ENCODE measurements at regions not wholly inside any gene's neighbourhood (a gene's known extent, or its start where the extent isn't known, plus 50 kb on each side); places are given as distances from the start of the nearest gene placed in this dataset.

GRCh38 chr17:69851736-69852135 is 223.3 kb upstream of the KCNJ16 start:
- no peak for DNase-seq (ENCODE audit: low spot score)

DNA sequence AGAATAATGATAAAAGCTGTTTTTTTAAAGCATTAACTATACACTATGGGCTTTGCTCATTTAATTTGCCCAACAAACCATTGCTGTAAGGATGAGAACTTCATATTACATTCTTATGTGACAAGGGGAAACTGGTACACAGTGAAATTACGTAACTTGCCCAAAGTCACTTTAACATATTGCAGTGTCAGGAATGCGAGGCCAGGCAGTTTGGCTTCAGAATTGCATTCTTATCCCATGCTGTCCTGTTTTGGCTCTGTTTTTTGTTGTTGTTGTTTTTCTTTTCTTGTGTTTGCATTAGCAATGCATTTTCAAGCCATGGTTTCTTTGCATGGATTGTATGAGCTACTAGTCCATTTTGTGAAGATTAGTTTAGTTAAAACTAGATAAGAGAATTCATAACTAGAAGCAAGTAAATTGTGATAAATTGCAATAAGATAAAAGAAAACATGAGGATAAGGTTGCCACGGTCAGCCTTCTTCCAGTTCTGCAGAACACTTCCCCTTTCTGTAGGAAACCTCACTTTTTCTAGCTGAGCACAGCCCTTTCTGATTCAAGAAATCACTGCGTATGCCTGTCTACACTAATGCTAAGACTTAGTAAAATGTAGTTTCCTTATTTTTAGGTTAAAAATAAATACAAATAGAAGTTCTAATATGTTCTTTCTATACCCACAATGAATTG is 221.3 kb upstream of the KCNJ16 start:
- no peak for DNase-seq (ENCODE audit: low spot score)

GRCh38 chr17:69854225-69854780 is 220.7 kb upstream of the KCNJ16 start:
- DNase-seq (ENCODE audit: low spot score): no peak

DNA sequence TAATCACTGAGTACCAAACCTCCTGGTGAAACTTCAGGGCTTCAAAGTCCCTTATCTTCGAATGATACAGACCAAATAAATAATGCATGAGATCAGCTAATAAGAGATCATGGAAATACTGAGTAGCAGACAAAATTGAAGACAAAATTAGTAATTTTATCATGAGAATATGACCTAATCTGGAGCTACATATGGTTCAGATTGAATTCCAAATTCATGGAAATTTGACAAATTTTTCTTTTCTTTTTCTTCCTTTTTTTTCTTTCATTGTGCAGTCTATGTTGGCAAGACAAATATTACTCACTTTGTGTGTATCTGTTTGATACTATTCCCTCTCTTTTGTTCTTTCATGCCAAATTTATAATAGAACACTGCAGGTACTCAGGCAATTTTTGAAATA is 218.1 kb upstream of the KCNJ16 start:
- DNase-seq (ENCODE audit: low spot score): no peak

DNA sequence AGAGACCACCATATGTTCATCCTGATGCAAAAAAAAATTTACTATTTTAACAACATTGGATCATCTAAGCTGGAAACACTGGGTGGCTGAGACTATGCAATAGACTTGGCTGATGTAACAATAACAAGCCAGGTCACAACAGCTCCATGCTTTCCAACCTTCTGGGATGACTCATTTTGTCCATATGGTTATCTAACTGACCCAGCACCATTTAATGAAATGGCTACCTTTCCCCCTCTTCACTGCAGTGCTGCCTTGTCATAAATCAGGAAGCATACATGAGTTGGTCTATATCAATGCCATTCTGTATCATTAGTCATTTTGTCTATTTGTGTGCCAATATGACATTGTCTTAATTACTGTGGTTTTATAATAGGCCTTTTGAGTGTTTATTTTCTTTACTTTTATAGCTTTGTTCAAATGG is 217.6 kb upstream of the KCNJ16 start:
- DNase-seq (ENCODE audit: low spot score): no peak

GRCh38 chr17:69858460-69858859 is 216.6 kb upstream of the KCNJ16 start:
- DNase-seq (ENCODE audit: low spot score): no peak

GRCh38 chr17:69860142-69860680 is 214.8 kb upstream of the KCNJ16 start:
- no peak for DNase-seq (ENCODE audit: low spot score)

DNA sequence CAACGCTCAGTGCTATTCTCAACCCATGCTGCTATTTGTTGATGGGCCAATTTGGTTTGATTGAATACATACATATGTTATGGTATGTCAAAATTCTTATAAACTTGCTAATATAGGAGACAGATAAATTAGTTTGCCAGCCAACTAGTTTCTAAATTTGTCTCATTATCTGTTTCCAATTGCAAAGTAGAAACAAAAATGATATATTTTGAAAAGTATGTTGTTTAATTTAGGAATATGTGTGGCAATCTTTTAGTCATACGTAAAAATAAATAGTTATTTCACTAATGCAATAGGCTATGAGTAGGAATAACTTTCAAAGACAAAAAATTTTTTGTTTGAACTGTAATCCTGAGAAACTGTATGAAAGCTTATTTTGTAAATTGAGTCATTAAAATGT is 210.6 kb upstream of the KCNJ16 start:
- no peak for DNase-seq (ENCODE audit: low spot score)

- no peak for DNase-seq (ENCODE audit: low spot score)
Observed at GRCh38 chr17:69869667-69870066, 205.4 kb upstream of the KCNJ16 start.

GRCh38 chr17:69870091-69870530 is 204.9 kb upstream of the KCNJ16 start:
- DNase-seq (ENCODE audit: low spot score): no peak

DNA sequence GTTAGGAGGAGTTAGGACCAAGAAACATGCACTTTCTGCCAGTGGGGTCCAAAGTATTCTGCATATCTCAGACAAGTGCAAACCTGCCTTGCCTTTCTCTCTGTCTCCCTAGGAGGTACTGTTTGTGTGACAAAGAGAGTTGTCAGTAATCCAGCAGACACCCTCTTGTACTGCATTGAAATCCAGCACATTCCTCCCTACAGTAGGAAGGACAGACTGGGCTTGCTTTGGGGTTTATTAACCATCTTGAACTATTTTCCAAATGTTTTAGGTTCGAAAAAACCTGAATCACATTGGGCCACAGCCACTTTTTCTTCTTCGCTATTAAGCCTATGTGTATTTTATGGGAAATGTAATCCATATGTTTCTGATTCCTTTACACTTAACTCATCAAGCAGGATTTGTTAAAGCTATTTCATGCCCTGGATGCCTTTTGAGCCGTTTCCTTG is 204.2 kb upstream of the KCNJ16 start:
- DNase-seq (ENCODE audit: low spot score): no peak

DNA sequence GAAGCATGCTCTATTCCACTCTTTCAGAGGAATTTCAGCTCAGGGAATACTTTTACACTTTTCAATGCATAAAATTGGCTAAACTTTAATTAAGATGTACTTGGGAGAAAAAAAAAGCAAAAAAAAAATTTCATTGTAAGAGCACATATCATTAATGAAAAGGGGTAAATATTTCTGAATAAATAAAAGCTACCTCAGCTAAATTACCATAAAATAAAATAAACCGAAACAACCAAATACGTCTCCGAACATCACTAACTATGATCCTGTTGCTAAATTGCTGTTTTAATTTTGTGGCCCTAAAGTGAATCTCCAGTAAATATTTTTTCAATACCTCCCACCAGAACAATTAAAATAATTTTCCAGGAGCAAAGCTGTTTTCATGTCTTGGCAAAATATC is 203.7 kb upstream of the KCNJ16 start:
- no peak for DNase-seq (ENCODE audit: low spot score)

DNA sequence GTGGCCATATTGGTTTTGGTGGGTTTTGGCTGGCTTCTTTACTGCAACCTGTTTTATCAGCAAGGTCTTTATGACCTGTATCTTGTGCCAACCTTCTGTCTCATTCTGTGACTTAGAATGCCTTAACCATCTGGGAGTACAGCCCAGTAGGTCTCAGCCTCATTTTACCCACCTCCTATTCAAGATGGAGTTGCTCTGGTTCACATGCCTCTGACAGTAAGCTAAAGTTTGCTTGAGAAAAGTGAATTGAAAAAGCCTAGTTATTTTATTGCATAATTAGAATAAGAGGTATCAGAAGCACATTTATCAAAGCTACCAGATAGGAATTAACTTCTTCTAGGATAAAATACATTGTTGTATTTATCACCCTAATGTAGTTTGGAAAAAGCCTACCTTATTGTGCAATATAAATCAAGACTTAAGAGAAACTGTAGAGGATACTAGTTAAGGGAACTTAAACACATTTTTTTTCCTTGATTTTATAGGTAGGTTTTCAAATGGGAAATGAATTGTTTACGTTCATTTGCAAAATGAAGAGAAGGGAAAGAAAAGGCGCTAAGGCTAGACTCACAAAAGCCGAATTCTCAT is 202.3 kb upstream of the KCNJ16 start:
- DNase-seq (ENCODE audit: low spot score): no peak

DNA sequence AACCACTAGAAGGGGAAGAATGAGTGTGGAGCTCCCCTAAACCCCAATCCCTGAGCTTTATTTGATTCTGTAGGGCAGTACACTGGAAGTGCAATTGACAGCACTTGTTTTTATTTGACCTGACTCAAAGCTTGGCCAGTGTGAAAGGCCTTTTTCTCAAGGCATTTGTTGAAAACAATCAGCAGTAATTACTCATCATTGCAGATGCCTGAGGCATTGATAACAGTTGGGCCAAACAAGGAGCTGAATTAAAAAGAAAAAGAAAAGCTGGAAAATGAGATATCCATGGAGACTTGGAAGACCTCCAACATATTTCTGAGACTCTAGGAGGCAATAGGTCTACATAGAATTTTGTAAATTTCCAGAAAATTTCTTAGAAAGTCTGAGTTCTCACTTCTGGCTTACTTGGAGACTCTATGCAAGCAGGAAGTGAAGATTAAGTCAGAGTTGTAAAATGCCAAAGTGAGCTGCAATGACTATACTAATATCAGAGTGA is 200.8 kb upstream of the KCNJ16 start:
- DNase-seq (ENCODE audit: low spot score): no peak

- DNase-seq (ENCODE audit: low spot score): no peak
Observed at GRCh38 chr17:69876757-69877156, 198.3 kb upstream of the KCNJ16 start.

- no peak for DNase-seq (ENCODE audit: low spot score)
Observed at GRCh38 chr17:69878661-69879060, 196.4 kb upstream of the KCNJ16 start.

DNA sequence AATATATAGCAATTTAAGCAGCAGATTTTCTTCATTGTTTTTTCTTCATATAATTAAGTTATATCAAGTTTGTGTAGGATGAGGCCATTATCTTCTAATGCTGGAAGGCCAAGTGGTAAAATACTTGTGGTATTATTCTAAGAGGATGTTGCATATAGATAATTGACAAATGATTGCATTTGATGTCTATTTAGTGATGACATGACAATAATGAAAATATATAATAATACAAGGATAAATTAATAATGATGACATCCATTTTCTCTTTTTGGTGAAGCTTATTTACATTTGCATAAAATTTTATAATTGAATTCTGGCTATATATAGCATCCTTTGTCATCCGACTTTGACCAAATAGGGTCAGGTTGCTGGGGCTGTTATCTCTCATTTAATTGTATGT is 195.4 kb upstream of the KCNJ16 start:
- DNase-seq (ENCODE audit: low spot score): no peak

DNA sequence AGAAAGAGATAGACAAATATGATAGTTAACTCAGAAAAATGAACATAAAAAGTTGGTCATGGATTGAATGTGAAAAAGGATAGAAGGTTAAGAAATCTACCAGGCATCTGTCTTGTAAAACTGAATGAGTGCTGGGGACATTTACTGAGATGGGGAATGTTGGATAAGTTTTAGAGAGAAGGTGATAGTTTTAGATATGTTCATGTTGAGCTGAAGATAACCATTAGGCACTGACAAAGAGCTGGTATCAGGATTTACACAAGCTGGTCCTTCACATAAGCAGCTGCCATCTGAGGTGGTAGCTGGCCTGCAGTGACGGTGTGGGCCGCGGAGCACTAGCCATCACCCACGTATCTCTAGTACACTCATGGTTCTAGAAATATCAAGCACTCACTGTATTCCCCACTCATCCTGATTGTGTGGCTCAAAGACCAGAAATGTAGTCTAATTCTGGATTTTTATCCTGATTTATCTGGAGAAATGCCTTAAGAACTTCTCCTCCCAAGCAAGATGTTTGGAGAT is 194.4 kb upstream of the KCNJ16 start:
- no peak for DNase-seq (ENCODE audit: low spot score)

- no peak for DNase-seq (ENCODE audit: low spot score)
Observed at GRCh38 chr17:69882281-69882680, 192.7 kb upstream of the KCNJ16 start.

DNA sequence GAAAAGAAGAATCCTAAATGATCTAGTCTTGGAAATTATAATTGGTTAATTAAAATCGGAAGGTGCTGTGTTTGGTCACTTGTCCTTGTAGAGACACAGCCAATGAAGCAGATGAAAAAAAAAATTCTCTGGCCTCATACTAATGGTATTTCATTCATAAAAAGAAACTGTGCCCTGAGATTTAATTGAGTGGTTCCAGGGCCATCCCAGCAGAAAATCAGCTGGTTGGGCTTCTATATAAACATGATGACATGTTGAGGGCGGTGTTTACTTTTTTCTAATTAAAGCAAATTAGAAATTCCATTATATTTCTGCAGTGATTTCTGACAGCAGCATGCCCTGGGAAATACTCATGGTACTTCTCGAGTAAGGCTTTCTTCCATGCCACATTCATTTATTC is 191.9 kb upstream of the KCNJ16 start:
- no peak for DNase-seq (ENCODE audit: low spot score)

- DNase-seq (ENCODE audit: low spot score): no peak
Observed at GRCh38 chr17:69884356-69884755, 190.7 kb upstream of the KCNJ16 start.

DNA sequence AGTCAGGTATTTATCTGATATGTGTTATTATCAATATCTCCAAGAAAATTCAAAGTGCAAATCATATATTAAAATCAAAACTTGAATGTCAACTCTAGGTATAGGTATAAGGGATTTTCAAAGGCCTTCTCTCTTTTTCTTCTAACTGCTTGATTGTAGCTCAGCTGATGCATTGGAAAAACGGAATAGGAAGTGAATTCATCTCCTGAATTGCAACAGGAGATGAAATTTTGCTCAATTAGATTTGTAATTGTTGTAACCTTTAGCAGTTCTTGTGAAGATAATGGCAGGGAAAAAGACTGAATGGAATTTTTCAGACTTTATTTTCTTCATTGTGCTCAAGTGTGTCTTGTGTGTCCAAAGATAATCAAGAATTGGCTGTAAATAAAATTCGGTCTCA is 190.2 kb upstream of the KCNJ16 start:
- DNase-seq (ENCODE audit: low spot score): no peak

GRCh38 chr17:69898601-69899000 is 176.4 kb upstream of the KCNJ16 start:
- DNase-seq (ENCODE audit: low spot score): no peak

Data from hematopoietic multipotent progenitor cell treated with erythropoietin and hydrocortisone succinate and interleukin-3 and kit ligand, for 17 days (in vitro differentiated cells).